ENCODE measurements at regions not wholly inside any gene's neighbourhood (a gene's known extent, or its start where the extent isn't known, plus 50 kb on each side); places are given as distances from the start of the nearest gene placed in this dataset.

DNA sequence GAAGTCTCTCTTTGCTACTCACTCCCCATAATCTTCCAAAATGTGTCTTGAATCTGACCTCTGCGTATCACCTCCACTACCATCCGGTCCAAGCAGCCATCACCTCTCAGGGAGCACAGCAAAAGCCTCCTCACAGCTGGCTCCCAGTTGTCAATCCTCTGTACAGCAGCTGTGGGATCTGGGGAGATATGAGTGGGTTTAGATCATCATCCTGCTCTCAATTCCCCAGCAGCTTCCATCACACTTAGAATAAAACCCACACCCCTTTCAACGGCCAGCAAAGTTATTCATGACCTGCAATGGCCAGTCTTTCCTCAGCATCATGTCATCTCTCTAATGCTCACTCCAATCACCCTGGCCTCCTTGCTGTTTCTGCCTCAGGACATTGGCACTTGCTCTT lies 261.6 kb downstream of the PAX3 start:
- no peak for TF ChIP-seq TOE1 (CRISPR knock-in tag; IDR thresholded peaks at IDR 0.05)
- TF ChIP-seq MTA1 (CRISPR knock-in tag; IDR thresholded peaks at IDR 0.05; ENCODE audit: borderline replicate concordance) = no peak
- no peak for TF ChIP-seq POLR2A (IDR thresholded peaks at IDR 0.05; ENCODE audit: insufficient read depth in 1 of 2, low read depth in 2 of 2, low read length in 2 of 2)
- TF ChIP-seq EZH2 (conservative IDR thresholded peaks at IDR 0.05; ENCODE audit: low read depth, low read length) = no peak

Data from HepG2 (cell line).